Panc1 (cell line): ENCODE measurements at regions not wholly inside any gene's neighbourhood (a gene's known extent, or its start where the extent isn't known, plus 50 kb on each side); places are given as distances from the start of the nearest gene placed in this dataset.

Experiments used
- ATAC-seq: fragments of 200-7000 bp; cut with Tn5 transposase; 2 replicates; pipeline ENCODE4 v1.9.1; 2020; ENCODE audit warnings: mild to moderate bottlenecking, moderate library complexity
- BruUV-seq: library from RNA; stranded (reverse); fragments of 400-500 nt; replicated peaks from 2 replicates; lab custom pipeline; 2021; lab: Mats Ljungman, UMichigan
- CTCF ChIA-PET: fragments of 300-600 bp; sonication (Branson Sonifier 250); formaldehyde crosslinking; loops from one replicate; lab custom pipeline; 2022; ENCODE audit warnings: antibody characterized with exemption; lab: Charles Lee
- POLR2A ChIA-PET: fragments of 300-600 bp; sonication (Branson Sonifier 250); formaldehyde crosslinking; loops from one replicate; lab custom pipeline; 2022; ENCODE audit warnings: antibody characterized with exemption; lab: Charles Lee
- DNase-seq: peaks from one replicate; pipeline ENCODE4 v3.0.0-alpha.2; 2010; ENCODE audit warnings: low read depth, low spot score
- H3K27ac ChIP-seq: 2 replicates; pipeline ENCODE4 v1.5.1; 2011; ENCODE audit warnings: mild to moderate bottlenecking, low read length, inconsistent platforms
- H3K27me3 ChIP-seq: fragments of 200-500 bp; sonication (Bioruptor generic); 2 replicates; pipeline ENCODE4 v1.6.0; 2014; ENCODE audit warnings: low read length, inconsistent platforms; ENCODE audit not compliant: control insufficient read depth, insufficient read depth
- H3K36me3 ChIP-seq: fragments of 200-500 bp; sonication (Bioruptor generic); 2 replicates; pipeline ENCODE4 v1.5.1; 2014; ENCODE audit warnings: inconsistent platforms, mild to moderate bottlenecking, low read length, moderate library complexity; ENCODE audit not compliant: control insufficient read depth, insufficient read depth
- H3K4me1 ChIP-seq: 2 replicates; pipeline ENCODE4 v1.5.1; 2011; ENCODE audit warnings: inconsistent platforms, mild to moderate bottlenecking, low read length, moderate library complexity; ENCODE audit not compliant: control insufficient read depth, insufficient read depth
- H3K4me3 ChIP-seq, 2 experiments: 2 replicates each; pipeline ENCODE4 v1.5.1; 2011 to 2012; ENCODE audit warnings: low read depth in 2 of 2, low read length in 2 of 2, mild to moderate bottlenecking in 2 of 2, inconsistent platforms in 1 of 2, moderate library complexity in 1 of 2
- H3K9me3 ChIP-seq: fragments of 200-500 bp; sonication (Bioruptor generic); 2 replicates; pipeline ENCODE4 v1.5.1; 2014; ENCODE audit warnings: low read depth, mild to moderate bottlenecking, inconsistent platforms, low read length, moderate library complexity; ENCODE audit not compliant: control insufficient read depth, insufficient read depth
- POLR2AphosphoS5 ChIP-seq: IDR thresholded peaks from 2 replicates; pipeline ENCODE4 v1.6.1; 2012; ENCODE audit warnings: mild to moderate bottlenecking, low read depth, low read length, moderate library complexity
- SIN3A ChIP-seq: IDR thresholded peaks from 2 replicates; pipeline ENCODE4 v1.6.1; 2012; ENCODE audit warnings: low read depth, mild to moderate bottlenecking, low read length, moderate library complexity, borderline replicate concordance; ENCODE audit not compliant: insufficient read depth
- TCF7L2 ChIP-seq: IDR thresholded peaks from 2 replicates; pipeline ENCODE4 v1.6.1; 2011; ENCODE audit warnings: mild to moderate bottlenecking, low read depth, low read length, inconsistent platforms
- in situ Hi-C: cut with HindIII; loops from 2 replicates; pipeline ENCODE4 v1.10.0; 2016; ENCODE audit warnings: low sequenced_read_pairs, low pct_unique_long_range_greater_than_20kb
- intact Hi-C: fragments of 100-400 bp; cut with micrococcal nuclease; formaldehyde crosslinking; loops from one replicate; pipeline ENCODE4 v1.10.0; 2022; ENCODE audit not compliant: unreplicated experiment
- TF ChIP-seq, protein P1 (sequence below), 2 experiments: IDR thresholded peaks; 2 replicates each; pipeline ENCODE4 v1.6.1; 2011 to 2012; ENCODE audit warnings: low read depth in 2 of 2, control low read depth in 1 of 2, low read length in 1 of 2, mild to moderate bottlenecking in 1 of 2, moderate library complexity in 1 of 2; ENCODE audit not compliant: insufficient read depth in 1 of 2
- TF ChIP-seq, protein P2 (sequence below): fragments of 450-650 bp; IDR thresholded peaks from 2 replicates; pipeline ENCODE4 v1.5.1; 2017; ENCODE audit warnings: mild to moderate bottlenecking

DNA sequence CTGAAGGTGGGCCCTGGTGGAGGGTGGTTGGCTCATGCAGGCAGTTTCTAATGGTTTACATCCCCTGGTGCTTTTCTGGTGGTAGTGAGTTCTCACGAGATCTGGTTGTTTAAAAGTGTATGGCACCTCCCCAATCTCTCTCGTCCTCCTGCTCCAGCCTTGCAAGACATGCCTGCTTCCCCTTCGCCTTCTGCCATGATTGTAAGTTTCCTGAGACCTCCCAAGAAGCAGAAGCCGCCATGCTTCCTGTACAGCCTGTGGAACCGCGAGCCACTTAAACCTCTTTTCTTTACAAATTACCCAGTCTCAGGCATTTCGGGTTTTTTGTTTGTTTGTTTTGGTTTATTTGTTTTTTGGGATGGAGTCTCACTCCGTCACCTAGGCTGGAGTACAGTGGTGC lies 173.2 kb downstream of the MN1 start:
- H3K27ac ChIP-seq = no peak overlapping the region
- no peak for DNase-seq
- CTCF ChIA-PET = no interaction called here

DNA sequence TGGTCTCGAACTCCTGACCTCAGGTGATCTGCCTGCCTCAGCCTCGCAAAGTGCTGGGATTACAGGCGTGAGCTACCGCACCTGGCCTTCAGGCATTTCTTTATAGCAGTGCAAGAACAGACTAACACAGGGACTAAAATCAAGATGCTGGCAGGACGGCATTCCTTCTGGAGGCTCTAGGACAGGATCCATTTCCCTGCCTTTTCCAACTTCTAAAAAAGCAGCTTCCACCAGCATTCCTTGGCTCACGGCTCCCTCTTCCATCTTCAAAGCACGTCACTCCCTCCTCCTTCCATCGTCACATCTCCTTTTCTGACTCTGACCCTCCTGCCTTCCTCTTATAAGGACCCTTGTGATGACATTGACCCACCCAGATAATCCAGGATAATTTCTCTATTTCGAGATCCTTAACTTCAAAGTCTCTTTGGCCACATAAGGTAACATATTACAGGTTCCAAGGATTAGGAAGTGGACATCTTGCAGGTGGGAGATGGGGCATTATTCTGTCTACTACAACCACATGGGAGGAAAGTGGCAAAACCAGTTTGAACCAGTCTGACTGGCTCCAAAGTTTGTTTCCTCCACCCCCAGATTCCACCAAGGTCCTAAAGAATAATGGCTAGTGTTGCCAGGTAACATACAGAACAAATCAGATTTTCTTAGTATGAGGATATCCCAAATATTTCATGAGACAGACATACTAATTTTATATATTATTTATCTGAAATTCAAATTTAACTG lies 172.5 kb downstream of the MN1 start:
- Histone ChIP-seq H3K27me3 (no peaks in the 10 kb centered on the region), H3K4me1 (no peaks in the 10 kb centered on the region), H3K9me3 (no peaks in the 10 kb centered on the region), H3K27ac (no peak overlapping the region), H3K36me3 (no peaks in the 10 kb centered on the region), H3K4me3 (no peak overlapping the region)
- BruUV-seq = no TSS peak
- TF ChIP-seq, protein P1, sequence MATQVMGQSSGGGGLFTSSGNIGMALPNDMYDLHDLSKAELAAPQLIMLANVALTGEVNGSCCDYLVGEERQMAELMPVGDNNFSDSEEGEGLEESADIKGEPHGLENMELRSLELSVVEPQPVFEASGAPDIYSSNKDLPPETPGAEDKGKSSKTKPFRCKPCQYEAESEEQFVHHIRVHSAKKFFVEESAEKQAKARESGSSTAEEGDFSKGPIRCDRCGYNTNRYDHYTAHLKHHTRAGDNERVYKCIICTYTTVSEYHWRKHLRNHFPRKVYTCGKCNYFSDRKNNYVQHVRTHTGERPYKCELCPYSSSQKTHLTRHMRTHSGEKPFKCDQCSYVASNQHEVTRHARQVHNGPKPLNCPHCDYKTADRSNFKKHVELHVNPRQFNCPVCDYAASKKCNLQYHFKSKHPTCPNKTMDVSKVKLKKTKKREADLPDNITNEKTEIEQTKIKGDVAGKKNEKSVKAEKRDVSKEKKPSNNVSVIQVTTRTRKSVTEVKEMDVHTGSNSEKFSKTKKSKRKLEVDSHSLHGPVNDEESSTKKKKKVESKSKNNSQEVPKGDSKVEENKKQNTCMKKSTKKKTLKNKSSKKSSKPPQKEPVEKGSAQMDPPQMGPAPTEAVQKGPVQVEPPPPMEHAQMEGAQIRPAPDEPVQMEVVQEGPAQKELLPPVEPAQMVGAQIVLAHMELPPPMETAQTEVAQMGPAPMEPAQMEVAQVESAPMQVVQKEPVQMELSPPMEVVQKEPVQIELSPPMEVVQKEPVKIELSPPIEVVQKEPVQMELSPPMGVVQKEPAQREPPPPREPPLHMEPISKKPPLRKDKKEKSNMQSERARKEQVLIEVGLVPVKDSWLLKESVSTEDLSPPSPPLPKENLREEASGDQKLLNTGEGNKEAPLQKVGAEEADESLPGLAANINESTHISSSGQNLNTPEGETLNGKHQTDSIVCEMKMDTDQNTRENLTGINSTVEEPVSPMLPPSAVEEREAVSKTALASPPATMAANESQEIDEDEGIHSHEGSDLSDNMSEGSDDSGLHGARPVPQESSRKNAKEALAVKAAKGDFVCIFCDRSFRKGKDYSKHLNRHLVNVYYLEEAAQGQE (IDR thresholded peaks at IDR 0.05; ENCODE audit: insufficient read depth in 1 of 2, low read depth in 2 of 2, low read length in 1 of 2) = no peak
- TF ChIP-seq POLR2AphosphoS5 = no peak
- TF ChIP-seq TCF7L2 = no peak
- no peak for TF ChIP-seq SIN3A
- TF ChIP-seq, protein P2, sequence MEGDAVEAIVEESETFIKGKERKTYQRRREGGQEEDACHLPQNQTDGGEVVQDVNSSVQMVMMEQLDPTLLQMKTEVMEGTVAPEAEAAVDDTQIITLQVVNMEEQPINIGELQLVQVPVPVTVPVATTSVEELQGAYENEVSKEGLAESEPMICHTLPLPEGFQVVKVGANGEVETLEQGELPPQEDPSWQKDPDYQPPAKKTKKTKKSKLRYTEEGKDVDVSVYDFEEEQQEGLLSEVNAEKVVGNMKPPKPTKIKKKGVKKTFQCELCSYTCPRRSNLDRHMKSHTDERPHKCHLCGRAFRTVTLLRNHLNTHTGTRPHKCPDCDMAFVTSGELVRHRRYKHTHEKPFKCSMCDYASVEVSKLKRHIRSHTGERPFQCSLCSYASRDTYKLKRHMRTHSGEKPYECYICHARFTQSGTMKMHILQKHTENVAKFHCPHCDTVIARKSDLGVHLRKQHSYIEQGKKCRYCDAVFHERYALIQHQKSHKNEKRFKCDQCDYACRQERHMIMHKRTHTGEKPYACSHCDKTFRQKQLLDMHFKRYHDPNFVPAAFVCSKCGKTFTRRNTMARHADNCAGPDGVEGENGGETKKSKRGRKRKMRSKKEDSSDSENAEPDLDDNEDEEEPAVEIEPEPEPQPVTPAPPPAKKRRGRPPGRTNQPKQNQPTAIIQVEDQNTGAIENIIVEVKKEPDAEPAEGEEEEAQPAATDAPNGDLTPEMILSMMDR = no peak
- ChIA-PET CTCF (no interaction called here), POLR2A (no interaction called here)
- intact Hi-C loops (no loop called here), in situ Hi-C loops (no loop called here)
- DNase-seq (no peak), ATAC-seq (no peak)

More for the DNA sequence above, 173.2 kb downstream of the MN1 start:
- no TSS peak for BruUV-seq
- TF ChIP-seq TCF7L2 = no peak
- POLR2A ChIA-PET = no interaction called here
- H3K9me3 ChIP-seq = no peaks in the 10 kb centered on the region
- H3K4me3 ChIP-seq = no peak overlapping the region
- no peaks in the 10 kb centered on the region for H3K4me1 ChIP-seq
- H3K27me3 ChIP-seq = no peaks in the 10 kb centered on the region
- in situ Hi-C loops = no loop called here
- intact Hi-C loops = no loop called here
- no peak for ATAC-seq
- no peaks in the 10 kb centered on the region for H3K36me3 ChIP-seq

DNA sequence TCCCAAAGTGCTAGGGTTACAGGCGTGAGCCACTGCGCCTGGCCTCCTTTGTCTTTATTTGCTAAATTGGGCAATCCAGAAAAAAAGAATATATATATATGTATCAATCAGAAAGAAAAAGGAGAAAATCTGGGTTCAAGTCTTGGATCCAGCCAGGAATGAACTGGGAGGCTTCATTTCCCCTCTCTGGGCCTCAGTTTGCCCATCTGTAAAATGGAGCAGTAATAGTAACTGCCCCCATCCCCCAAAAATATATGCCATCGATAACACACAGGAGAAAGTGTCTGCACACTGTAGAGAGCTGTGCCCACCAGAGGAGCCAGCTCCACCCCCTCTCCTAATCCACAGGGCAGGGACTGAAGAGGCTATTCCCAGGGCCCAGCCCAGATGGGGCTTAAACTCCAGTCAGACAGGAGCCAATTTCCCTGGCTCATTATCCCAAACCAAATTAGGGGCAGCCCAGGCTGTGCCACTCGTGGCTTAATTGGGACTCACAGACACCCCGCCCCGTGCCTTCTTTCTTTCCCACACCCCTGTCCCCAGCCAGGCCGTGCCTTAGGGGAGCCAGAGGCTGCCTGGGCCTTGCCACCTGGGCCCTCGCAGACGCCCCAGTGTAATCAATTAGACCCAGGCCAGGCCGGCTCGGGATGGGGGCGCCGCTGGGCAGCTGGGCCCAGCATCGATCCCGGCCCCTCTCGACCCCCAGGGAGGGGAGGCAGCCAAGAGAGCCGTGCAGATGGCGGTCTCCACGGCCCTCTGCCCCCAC lies 171.5 kb downstream of the MN1 start:
- BruUV-seq = no TSS peak
- TF ChIP-seq SIN3A = no peak
- TF ChIP-seq POLR2AphosphoS5 = no peak
- TF ChIP-seq, protein P2 = no peak
- no peak for TF ChIP-seq TCF7L2
- TF ChIP-seq, protein P1 (IDR thresholded peaks at IDR 0.05; ENCODE audit: insufficient read depth in 1 of 2, low read depth in 2 of 2, low read length in 1 of 2) = no peak
- in situ Hi-C loops = no loop called here

More for the DNA sequence above, 171.5 kb downstream of the MN1 start:
- ATAC-seq (no peak), DNase-seq (no peak)
- intact Hi-C loops = no loop called here
- Histone ChIP-seq H3K36me3 (no peaks in the 10 kb centered on the region), H3K4me3 (no peak overlapping the region), H3K9me3 (no peaks in the 10 kb centered on the region), H3K27me3 (no peaks in the 10 kb centered on the region), H3K27ac (no peak overlapping the region), H3K4me1 (no peaks in the 10 kb centered on the region)
- POLR2A ChIA-PET = interaction anchor here (0.5 kb wide), 1 partner anchor 225 kb away, joined by 6 read pairs; no protein-coding TSS in a partner anchor
- CTCF ChIA-PET = no interaction called here
